Adrenal gland (tissue), 9 donors: ENCODE measurements at regions not wholly inside any gene's neighbourhood (a gene's known extent, or its start where the extent isn't known, plus 50 kb on each side); places are given as distances from the start of the nearest gene placed in this dataset.
"Not testable (repeated sequence)": the region's sequence is repeated elsewhere in the genome, so short reads cannot be mapped to it uniquely, and the experiment has no call there.

Experiments used
- DNase-seq, 7 donors: peaks; one replicate each; pipeline ENCODE4 v3.0.0-alpha.2; 2019 to 2020
- H3K27ac ChIP-seq, 5 donors: fragments of 200-600 bp; sonication (generic) in 4 of 5; 1 replicate in 3 of 5; 2 replicates in 2 of 5; pipeline versions ENCODE4 v1.5.1 to v1.8.0; 2016 to 2020; ENCODE audit warnings: mild to moderate bottlenecking in 1 of 5
- H3K27me3 ChIP-seq: fragments of 200-600 bp; 2 replicates; pipeline ENCODE4 v1.8.0; 2021
- H3K36me3 ChIP-seq, 2 donors: fragments of 200-600 bp; replicated peaks in 1 of 2; 1 replicate in 1 of 2; 2 replicates in 1 of 2; pipeline versions ENCODE4 v1.5.1 to v1.8.0; 2018 to 2022
- H3K4me1 ChIP-seq, 2 donors: fragments of 200-600 bp; replicated peaks in 1 of 2; 1 replicate in 1 of 2; 2 replicates in 1 of 2; pipeline versions ENCODE4 v1.5.1 to v1.8.0; 2018 to 2021
- H3K4me3 ChIP-seq, 4 donors: fragments of 200-600 bp; sonication (generic) in 3 of 4; one replicate each; pipeline ENCODE4 v1.5.1; 2016 to 2018
- H3K9me3 ChIP-seq, 3 donors: fragments of 200-600 bp; sonication (generic) in 1 of 3; replicated peaks in 1 of 3; 1 replicate in 2 of 3; 2 replicates in 1 of 3; pipeline versions ENCODE4 v1.5.1 to v1.8.0; 2016 to 2021
- POLR2A ChIP-seq, 2 donors: fragments of 450-650 bp; IDR thresholded peaks; one replicate each; pipeline ENCODE4 v1.6.1; 2017; ENCODE audit warnings: antibody characterized with exemption in 2 of 2, mild to moderate bottlenecking in 2 of 2, moderate library complexity in 1 of 2
- WGBS, 4 donors: extraction: QIAGEN DNeasy Blood & Tissue Kit in 2 of 4; methylation state at CpG; one replicate each; pipeline versions ENCODE4 v1.1.5 to v1.1.7; 2013 to 2017; 5-methylcytosine and 5-hydroxymethylcytosine counted together
- intact Hi-C, 2 donors: fragments of 100-400 bp; cut with DNase I; formaldehyde crosslinking; loops; one replicate each; pipeline versions ENCODE4 v1.14.1 to v1.15.0; 2022 to 2023
- TF ChIP-seq, protein P1 (sequence below), 6 experiments: fragments of 450-650 bp in 4 of 6; fragments of 200-600 bp in 2 of 6; sonication (generic) in 1 of 6; IDR thresholded peaks; 1 replicate in 5 of 6; 2 replicates in 1 of 6; pipeline versions ENCODE4 v1.5.1 to v1.8.0; 2016 to 2021; ENCODE audit warnings: antibody characterized with exemption in 6 of 6, mild to moderate bottlenecking in 2 of 6, moderate library complexity in 1 of 6
- donor health status: healthy with polysubstance abuse.
- donor health status: Bipolar disorder and iron deficiency.
- donor health status: DM: yes; HTN: yes; CAD: no.
- donor health status: DM: no; HTN: no; CAD: no.
- donor health status: DM: no; HTN: no; CAD: no.

DNA sequence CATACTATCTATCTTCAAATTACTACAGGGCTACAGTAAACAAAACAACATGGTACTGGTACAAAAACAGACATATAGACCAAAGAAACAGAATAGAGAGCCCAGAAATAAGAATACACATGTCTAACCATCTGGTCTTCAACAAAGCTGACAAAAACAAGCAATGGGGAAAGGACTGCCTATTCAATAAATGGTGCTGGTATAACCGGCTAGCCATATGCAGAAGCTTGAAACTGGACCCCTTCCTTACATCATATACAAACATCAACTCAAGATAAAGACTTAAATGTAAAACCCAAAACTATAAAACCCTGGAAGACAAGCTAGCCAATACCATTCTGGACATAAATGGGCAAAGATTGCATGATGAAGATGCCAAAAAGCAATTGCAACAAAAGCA is 1143.7 kb downstream of the DNAJB9 start:
- no peaks in the 10 kb centered on the region for H3K27me3 ChIP-seq
- TF ChIP-seq, protein P1, sequence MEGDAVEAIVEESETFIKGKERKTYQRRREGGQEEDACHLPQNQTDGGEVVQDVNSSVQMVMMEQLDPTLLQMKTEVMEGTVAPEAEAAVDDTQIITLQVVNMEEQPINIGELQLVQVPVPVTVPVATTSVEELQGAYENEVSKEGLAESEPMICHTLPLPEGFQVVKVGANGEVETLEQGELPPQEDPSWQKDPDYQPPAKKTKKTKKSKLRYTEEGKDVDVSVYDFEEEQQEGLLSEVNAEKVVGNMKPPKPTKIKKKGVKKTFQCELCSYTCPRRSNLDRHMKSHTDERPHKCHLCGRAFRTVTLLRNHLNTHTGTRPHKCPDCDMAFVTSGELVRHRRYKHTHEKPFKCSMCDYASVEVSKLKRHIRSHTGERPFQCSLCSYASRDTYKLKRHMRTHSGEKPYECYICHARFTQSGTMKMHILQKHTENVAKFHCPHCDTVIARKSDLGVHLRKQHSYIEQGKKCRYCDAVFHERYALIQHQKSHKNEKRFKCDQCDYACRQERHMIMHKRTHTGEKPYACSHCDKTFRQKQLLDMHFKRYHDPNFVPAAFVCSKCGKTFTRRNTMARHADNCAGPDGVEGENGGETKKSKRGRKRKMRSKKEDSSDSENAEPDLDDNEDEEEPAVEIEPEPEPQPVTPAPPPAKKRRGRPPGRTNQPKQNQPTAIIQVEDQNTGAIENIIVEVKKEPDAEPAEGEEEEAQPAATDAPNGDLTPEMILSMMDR (IDR thresholded peaks at IDR 0.05): no peak
- TF ChIP-seq POLR2A (IDR thresholded peaks at IDR 0.05): no peak
- no peak for DNase-seq
- intact Hi-C loops: no loop called here
- no peaks in the 10 kb centered on the region for H3K36me3 ChIP-seq
- no peak overlapping the region for H3K27ac ChIP-seq
- H3K9me3 ChIP-seq: no peaks in the 10 kb centered on the region
- H3K4me1 ChIP-seq: no peaks in the 10 kb centered on the region
- H3K4me3 ChIP-seq: no peak overlapping the region
- 72 to 94% (median 85%) methylated on average over 1 of the region's 1 CpG for WGBS, 4 donors

DNA sequence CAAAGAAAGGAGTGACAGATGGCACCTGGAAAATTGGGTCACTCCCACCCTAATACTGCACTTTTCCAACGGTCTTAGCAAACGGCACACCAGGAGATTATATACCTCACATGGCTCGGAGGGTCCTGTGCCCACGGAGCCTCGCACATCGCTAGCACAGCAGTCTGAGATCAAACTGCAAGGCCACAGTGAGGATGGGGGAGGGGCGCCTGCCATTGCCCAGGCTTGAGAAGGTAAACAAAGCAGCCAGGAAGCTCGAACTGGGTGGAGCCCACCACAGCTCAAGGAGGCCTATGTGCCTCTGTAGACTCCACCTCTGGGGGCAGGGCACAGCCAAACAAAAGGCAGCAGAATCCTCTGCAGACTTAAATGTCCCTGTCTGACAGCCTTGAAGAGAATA is 1149.7 kb downstream of the DNAJB9 start:
- H3K4me1 ChIP-seq, H3K36me3 ChIP-seq, H3K27me3 ChIP-seq, H3K4me3 ChIP-seq, H3K27ac ChIP-seq, intact Hi-C loops, DNase-seq, H3K9me3 ChIP-seq: not testable (repeated sequence)
- 66 to 80% (median 68%) methylated on average over 5 to 8 of the region's 8 CpGs for WGBS, 4 donors

DNA sequence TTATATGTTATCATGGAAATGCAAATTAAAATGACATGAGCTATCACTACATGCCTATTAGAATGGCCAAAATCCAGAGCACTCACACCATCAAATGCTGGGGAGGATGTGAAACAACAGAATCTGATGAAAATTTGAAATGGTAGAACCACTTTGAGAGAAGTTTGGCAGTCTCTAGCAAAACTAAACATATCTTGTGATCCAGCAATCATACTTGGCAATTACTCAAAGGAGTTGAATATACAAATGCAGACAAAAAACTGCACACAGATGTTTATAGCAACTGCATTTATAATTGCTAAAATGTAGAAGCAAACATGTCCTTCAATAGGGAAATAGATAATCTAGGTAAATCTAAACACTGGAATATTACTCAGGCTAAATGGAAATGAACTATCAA is 1164.9 kb downstream of the DNAJB9 start:
- TF ChIP-seq, protein P1 (IDR thresholded peaks at IDR 0.05): no peak
- TF ChIP-seq POLR2A (IDR thresholded peaks at IDR 0.05): no peak
- intact Hi-C loops: no loop called here
- Histone ChIP-seq H3K4me3 (no peak overlapping the region), H3K27ac (no peak overlapping the region), H3K27me3 (no peaks in the 10 kb centered on the region), H3K4me1 (no peaks in the 10 kb centered on the region), H3K9me3 (no peaks in the 10 kb centered on the region), H3K36me3 (no peaks in the 10 kb centered on the region)
- no peak for DNase-seq

DNA sequence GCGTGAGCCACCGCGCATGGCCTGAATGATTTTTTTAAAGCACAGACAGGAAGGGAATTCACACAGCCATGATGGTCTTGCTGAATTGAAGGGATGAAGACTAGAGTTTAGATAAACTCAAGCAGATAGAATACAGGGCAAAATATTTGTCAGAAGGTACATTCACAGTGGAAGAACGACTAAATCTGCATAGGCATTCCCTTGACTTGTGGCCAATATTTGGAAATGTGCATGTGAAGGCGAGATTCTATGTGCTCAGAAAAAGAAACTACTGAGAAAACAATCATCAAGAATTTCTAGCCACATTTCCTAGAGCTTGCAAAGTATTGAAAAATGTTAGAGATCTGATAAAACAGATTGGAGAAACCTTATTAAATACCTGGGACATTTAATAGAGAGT is 1166.2 kb downstream of the DNAJB9 start:
- intact Hi-C loops: no loop called here
- 75 to 87% (median 80%) methylated on average over 5 of the region's 5 CpGs for WGBS, 4 donors
- Histone ChIP-seq H3K4me3 (no peak overlapping the region), H3K4me1 (no peaks in the 10 kb centered on the region), H3K36me3 (no peaks in the 10 kb centered on the region), H3K27me3 (no peaks in the 10 kb centered on the region), H3K9me3 (no peaks in the 10 kb centered on the region), H3K27ac (no peak overlapping the region)
- TF ChIP-seq POLR2A (IDR thresholded peaks at IDR 0.05): no peak
- TF ChIP-seq, protein P1 (IDR thresholded peaks at IDR 0.05): no peak
- no peak for DNase-seq

DNA sequence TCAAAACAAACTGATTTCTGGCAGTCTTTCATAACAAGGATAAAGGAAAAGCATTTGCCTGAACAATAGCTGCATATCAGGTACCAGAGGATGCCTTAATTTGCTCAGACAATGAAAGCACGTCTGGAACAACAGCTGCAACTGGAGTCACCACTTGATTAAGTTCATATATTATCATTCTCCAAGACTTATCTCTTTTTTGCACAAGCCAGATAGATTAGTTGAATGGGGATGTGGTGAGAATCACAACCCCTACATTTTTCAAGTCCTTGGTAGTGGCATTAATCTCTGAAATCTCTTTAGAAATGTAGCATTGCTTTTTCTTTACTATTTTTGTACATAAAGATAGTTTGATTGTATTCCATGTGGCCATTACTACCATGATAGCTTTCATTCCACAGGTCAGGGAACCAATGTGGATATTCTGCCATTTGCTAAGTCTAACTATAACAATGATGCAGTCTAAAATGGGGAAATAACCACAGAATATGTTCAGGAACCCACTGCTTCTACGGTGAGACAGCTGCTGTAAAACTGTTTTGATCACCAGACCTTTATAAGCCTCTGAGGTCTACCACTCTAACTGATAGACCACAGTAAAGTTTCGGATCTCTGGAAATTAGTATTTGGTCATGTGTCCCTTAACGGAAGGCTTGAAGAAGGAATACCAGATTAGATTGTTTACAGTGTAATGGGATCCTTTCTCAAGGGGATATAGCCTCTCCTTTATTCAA is 1176.2 kb downstream of the DNAJB9 start:
- no peak overlapping the region for H3K4me3 ChIP-seq
- WGBS, 4 donors: 65 to 76% (median 70%) methylated on average over 4 of the region's 4 CpGs
- no peaks in the 10 kb centered on the region for H3K4me1 ChIP-seq
- no peak overlapping the region for H3K27ac ChIP-seq
- no peaks in the 10 kb centered on the region for H3K27me3 ChIP-seq
- no peak for TF ChIP-seq POLR2A (IDR thresholded peaks at IDR 0.05)
- TF ChIP-seq, protein P1 (IDR thresholded peaks at IDR 0.05): no peak
- intact Hi-C loops: no loop called here
- no peaks in the 10 kb centered on the region for H3K36me3 ChIP-seq
- H3K9me3 ChIP-seq: no peaks in the 10 kb centered on the region
- DNase-seq: no peak
